ENCODE measurements at regions not wholly inside any gene's neighbourhood (a gene's known extent, or its start where the extent isn't known, plus 50 kb on each side); places are given as distances from the start of the nearest gene placed in this dataset.
"Not testable (repeated sequence)": the region's sequence is repeated elsewhere in the genome, so short reads cannot be mapped to it uniquely, and the experiment has no call there.

GRCh38 chrX:122238801-122239200 is 945.3 kb upstream of the GRIA3 start:
- DNase-seq, result no peak

GRCh38 chrX:122241959-122242358 is 942.1 kb upstream of the GRIA3 start:
- no peak for DNase-seq

- no peak for DNase-seq
These were observed 940.0 kb upstream of the GRIA3 start for GRCh38 chrX:122244080-122244479.

GRCh38 chrX:122245175-122245574 is 938.9 kb upstream of the GRIA3 start:
- no peak for DNase-seq

- DNase-seq, result no peak
These were observed 938.1 kb upstream of the GRIA3 start for GRCh38 chrX:122245943-122246342.

GRCh38 chrX:122246937-122247336 is 937.1 kb upstream of the GRIA3 start:
- no peak for DNase-seq

GRCh38 chrX:122248681-122249080 is 935.4 kb upstream of the GRIA3 start:
- DNase-seq, result no peak

GRCh38 chrX:122252454-122252853 is 931.6 kb upstream of the GRIA3 start:
- no peak for DNase-seq

- DNase-seq, result no peak
These were observed 915.7 kb upstream of the GRIA3 start for GRCh38 chrX:122268353-122268752.

- peak; percentile 1 for DNase-seq
These were observed 914.8 kb upstream of the GRIA3 start for GRCh38 chrX:122269243-122269781.

GRCh38 chrX:122270809-122271494 is 913.1 kb upstream of the GRIA3 start:
- DNase-seq, result no peak

- DNase-seq, result no peak
These were observed 912.1 kb upstream of the GRIA3 start for GRCh38 chrX:122272011-122272410.

- DNase-seq, result no peak
These were observed 904.3 kb upstream of the GRIA3 start for GRCh38 chrX:122279746-122280145.

GRCh38 chrX:122299822-122300221 is 884.3 kb upstream of the GRIA3 start:
- DNase-seq, result not testable (repeated sequence)

GRCh38 chrX:122301491-122301890 is 882.6 kb upstream of the GRIA3 start:
- DNase-seq, result no peak

GRCh38 chrX:122303761-122304160 is 880.3 kb upstream of the GRIA3 start:
- no peak for DNase-seq

GRCh38 chrX:122344816-122345215 is 839.3 kb upstream of the GRIA3 start:
- DNase-seq, result no peak

GRCh38 chrX:122363112-122363795 is 820.8 kb upstream of the GRIA3 start:
- no peak for DNase-seq

GRCh38 chrX:122375533-122375932 is 808.5 kb upstream of the GRIA3 start:
- not testable (repeated sequence) for DNase-seq

GRCh38 chrX:122389005-122389404 is 795.1 kb upstream of the GRIA3 start:
- no peak for DNase-seq

GRCh38 chrX:122418758-122419157 is 765.3 kb upstream of the GRIA3 start:
- no peak for DNase-seq

GRCh38 chrX:122421434-122422121 is 762.5 kb upstream of the GRIA3 start:
- no peak for DNase-seq

- no peak for DNase-seq
These were observed 761.5 kb upstream of the GRIA3 start for GRCh38 chrX:122422547-122422946.

GRCh38 chrX:122434942-122435341 is 749.1 kb upstream of the GRIA3 start:
- no peak for DNase-seq

Data from activated CD4-positive, alpha-beta T cell treated with anti-CD3 and anti-CD28 coated beads, Interleukin-2, Interleukin-6, amounts not matched to agents 100 ng/mL and 50 ng/mL, durations not matched to agents 16 hours and 8 hours (primary cell).